ENCODE measurements at regions not wholly inside any gene's neighbourhood (a gene's known extent, or its start where the extent isn't known, plus 50 kb on each side); places are given as distances from the start of the nearest gene placed in this dataset.

- TF ChIP-seq NRF1 (IDR thresholded peaks at IDR 0.05; ENCODE audit: low read depth, low read length) = no peak
- TF ChIP-seq, protein P1, sequence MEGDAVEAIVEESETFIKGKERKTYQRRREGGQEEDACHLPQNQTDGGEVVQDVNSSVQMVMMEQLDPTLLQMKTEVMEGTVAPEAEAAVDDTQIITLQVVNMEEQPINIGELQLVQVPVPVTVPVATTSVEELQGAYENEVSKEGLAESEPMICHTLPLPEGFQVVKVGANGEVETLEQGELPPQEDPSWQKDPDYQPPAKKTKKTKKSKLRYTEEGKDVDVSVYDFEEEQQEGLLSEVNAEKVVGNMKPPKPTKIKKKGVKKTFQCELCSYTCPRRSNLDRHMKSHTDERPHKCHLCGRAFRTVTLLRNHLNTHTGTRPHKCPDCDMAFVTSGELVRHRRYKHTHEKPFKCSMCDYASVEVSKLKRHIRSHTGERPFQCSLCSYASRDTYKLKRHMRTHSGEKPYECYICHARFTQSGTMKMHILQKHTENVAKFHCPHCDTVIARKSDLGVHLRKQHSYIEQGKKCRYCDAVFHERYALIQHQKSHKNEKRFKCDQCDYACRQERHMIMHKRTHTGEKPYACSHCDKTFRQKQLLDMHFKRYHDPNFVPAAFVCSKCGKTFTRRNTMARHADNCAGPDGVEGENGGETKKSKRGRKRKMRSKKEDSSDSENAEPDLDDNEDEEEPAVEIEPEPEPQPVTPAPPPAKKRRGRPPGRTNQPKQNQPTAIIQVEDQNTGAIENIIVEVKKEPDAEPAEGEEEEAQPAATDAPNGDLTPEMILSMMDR (IDR thresholded peaks at IDR 0.05) = no peak
- TF ChIP-seq RAD21 (IDR thresholded peaks at IDR 0.05; ENCODE audit: low read length) = no peak
- TF ChIP-seq POLR2AphosphoS5 (IDR thresholded peaks at IDR 0.05; ENCODE audit: low read depth, low read length) = no peak
Observed at GRCh38 chr2:142742371-142743214, 134.9 kb upstream of the KYNU start.
